Body of pancreas (tissue), 4 donors: ENCODE measurements at regions not wholly inside any gene's neighbourhood (a gene's known extent, or its start where the extent isn't known, plus 50 kb on each side); places are given as distances from the start of the nearest gene placed in this dataset.
"Not testable (repeated sequence)": the region's sequence is repeated elsewhere in the genome, so short reads cannot be mapped to it uniquely, and the experiment has no call there.

Source experiments
- ATAC-seq: fragments of 150-250 bp; one replicate; pipeline ENCODE4 v1.9.1; 2016
- DNase-seq, 4 donors: peaks; one replicate each; pipeline ENCODE4 v3.0.0-alpha.2; 2019
- H3K27ac ChIP-seq, 4 donors: fragments of 200-600 bp; sonication (generic); 1 replicate in 3 of 4; 2 replicates in 1 of 4; pipeline versions ENCODE4 v1.5.1 to v1.6.1; 2016 to 2019; ENCODE audit warnings: mild to moderate bottlenecking in 1 of 4, mixed read lengths in 1 of 4, moderate library complexity in 1 of 4
- H3K27me3 ChIP-seq, 2 donors: fragments of 200-600 bp; sonication (generic); one replicate each; pipeline ENCODE4 v1.6.0; 2016; ENCODE audit warnings: mild to moderate bottlenecking in 1 of 2
- H3K36me3 ChIP-seq, 2 donors: fragments of 200-600 bp; sonication (generic); replicated peaks in 1 of 2; 2 replicates each; pipeline ENCODE4 v1.5.1; 2016; ENCODE audit warnings: low read depth in 2 of 2; ENCODE audit not compliant: insufficient read depth in 1 of 2
- H3K4me1 ChIP-seq: fragments of 200-600 bp; sonication (generic); one replicate; pipeline ENCODE4 v1.6.0; 2016
- H3K4me3 ChIP-seq, 2 donors: fragments of 200-600 bp; sonication (generic); 1 replicate in 1 of 2; 2 replicates in 1 of 2; pipeline ENCODE4 v1.5.1; 2016 to 2019
- H3K9me3 ChIP-seq, 3 donors: fragments of 200-600 bp; sonication (generic); 1 replicate in 2 of 3; 2 replicates in 1 of 3; pipeline ENCODE4 v1.5.1; 2016
- CTCF ChIP-seq, 7 experiments: fragments of 450-650 bp in 4 of 7; fragments of 200-600 bp in 3 of 7; sonication (generic) in 3 of 7; IDR thresholded peaks; one replicate each; pipeline ENCODE4 v1.5.1; 2016 to 2019; ENCODE audit warnings: antibody characterized with exemption in 7 of 7
- POLR2A ChIP-seq, 3 donors: fragments of 450-650 bp; IDR thresholded peaks; one replicate each; pipeline ENCODE4 v1.6.1; 2016; ENCODE audit warnings: antibody characterized with exemption in 3 of 3, mild to moderate bottlenecking in 2 of 3
- WGBS, 2 donors: methylation state at CpG; one replicate each; pipeline ENCODE4 v1.1.5; 2017; 5-methylcytosine and 5-hydroxymethylcytosine counted together
- intact Hi-C: fragments of 100-400 bp; cut with DNase I; formaldehyde crosslinking; loops from one replicate; pipeline ENCODE4 v1.15.1; 2023

DNA sequence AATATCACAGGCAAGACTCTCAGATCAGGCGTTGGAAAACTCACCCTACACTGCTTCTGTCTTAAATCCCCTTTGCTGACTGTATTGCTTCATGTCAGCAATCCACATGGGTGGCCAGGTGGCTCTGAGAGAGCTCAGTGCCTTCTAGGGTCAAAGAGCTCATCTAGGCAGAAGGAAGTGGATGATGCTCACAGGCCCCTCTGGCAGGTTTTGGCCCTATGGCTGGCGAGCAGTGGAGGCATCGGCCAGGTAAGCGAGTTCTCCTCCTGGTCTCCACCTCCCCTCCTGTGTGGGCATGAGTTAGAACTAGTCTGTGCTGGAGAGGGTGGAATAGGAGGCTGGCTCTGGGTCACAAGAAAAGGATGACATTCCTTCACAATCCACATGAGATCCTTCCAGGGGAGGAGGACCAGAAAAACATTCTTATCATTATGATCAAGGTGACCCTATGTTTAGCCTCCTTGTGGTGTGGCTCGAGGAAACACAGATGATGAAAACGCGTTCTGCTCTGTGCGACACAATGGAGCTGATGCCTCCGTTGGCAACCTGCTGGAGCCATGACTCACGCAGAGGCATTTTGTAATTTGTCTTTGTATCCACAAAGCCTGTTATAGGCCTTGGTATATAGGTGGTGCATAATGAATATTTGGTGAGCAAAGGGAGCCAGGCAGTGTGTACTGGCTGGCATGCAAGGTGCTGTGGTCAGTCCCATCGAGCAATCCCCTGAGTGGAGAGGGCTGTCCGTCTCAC, 264.6 kb upstream of the RAB4A start:
- no peaks in the 10 kb centered on the region for H3K36me3 ChIP-seq
- ATAC-seq (no peak), DNase-seq (no peak)
- H3K4me3 ChIP-seq: no peak overlapping the region
- no peaks in the 10 kb centered on the region for H3K27me3 ChIP-seq
- H3K9me3 ChIP-seq: no peaks in the 10 kb centered on the region
- TF ChIP-seq POLR2A (IDR thresholded peaks at IDR 0.05) (no peak), CTCF (IDR thresholded peaks at IDR 0.05) (no peak)
- H3K4me1 ChIP-seq: no peaks in the 10 kb centered on the region
- no peak overlapping the region for H3K27ac ChIP-seq
- 90 to 96% methylated on average over 11 to 12 of the region's 12 CpGs for WGBS, 2 donors
- intact Hi-C loops: no loop called here

GRCh38 chr1:229007167-229007566, 263.7 kb upstream of the RAB4A start:
- intact Hi-C loops: no loop called here
- Histone ChIP-seq H3K27me3 (no peaks in the 10 kb centered on the region), H3K36me3 (no peaks in the 10 kb centered on the region), H3K4me3 (no peak overlapping the region), H3K27ac (no peak overlapping the region), H3K9me3 (no peaks in the 10 kb centered on the region), H3K4me1 (no peaks in the 10 kb centered on the region)
- DNase-seq (no peak), ATAC-seq (no peak)
- no peak for TF ChIP-seq POLR2A (IDR thresholded peaks at IDR 0.05)
- no peak for TF ChIP-seq CTCF (IDR thresholded peaks at IDR 0.05)
- WGBS, 2 donors: 91 to 94% methylated on average over 7 of the region's 7 CpGs

DNA sequence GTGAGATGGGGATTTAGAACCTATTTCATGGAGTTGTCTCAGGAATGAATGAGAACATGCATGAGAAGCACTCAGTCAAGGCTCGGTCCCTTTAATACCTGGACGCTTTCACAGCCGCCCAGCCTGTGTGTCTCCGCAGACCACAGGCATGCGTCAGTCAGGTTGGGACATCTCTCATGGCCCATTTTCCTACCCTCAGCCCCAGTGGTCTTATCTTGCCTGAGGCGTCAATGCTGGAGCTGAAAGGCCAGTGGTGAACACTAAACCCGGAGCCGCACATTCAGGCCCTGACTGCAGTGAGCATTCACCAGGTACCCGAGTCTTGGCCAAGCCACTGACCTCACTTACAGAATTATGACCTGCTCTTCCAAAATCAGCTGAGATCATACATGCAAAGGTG, 263.2 kb upstream of the RAB4A start:
- Histone ChIP-seq H3K4me3 (no peak overlapping the region), H3K27ac (no peak overlapping the region), H3K27me3 (no peaks in the 10 kb centered on the region), H3K9me3 (no peaks in the 10 kb centered on the region), H3K36me3 (no peaks in the 10 kb centered on the region), H3K4me1 (no peaks in the 10 kb centered on the region)
- intact Hi-C loops: no loop called here
- TF ChIP-seq POLR2A (IDR thresholded peaks at IDR 0.05): no peak
- TF ChIP-seq CTCF (IDR thresholded peaks at IDR 0.05): no peak
- DNase-seq (no peak), ATAC-seq (no peak)
- 93 to 97% methylated on average over 9 of the region's 9 CpGs for WGBS, 2 donors

DNA sequence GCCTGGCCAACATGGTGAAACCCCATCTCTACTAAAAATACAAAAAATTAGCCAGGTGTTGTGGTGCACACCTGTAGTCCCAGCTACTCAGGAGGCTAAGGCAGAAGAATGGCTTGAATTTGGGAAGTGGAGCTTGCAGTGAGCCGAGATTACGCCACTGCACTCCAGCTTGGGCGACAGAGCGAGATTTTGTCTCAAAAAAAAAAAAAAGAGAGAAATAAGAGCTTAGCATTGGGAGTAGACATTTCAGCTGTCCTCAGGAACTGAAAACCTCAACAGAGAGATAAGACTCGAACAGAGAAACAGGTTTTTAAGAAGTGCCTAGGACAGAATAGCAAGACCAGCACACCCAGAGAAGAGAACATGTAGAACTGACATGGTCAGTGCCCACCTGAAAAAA, 262.6 kb upstream of the RAB4A start:
- H3K9me3 ChIP-seq, H3K27ac ChIP-seq, H3K4me1 ChIP-seq, H3K36me3 ChIP-seq, intact Hi-C loops, DNase-seq, ATAC-seq, H3K4me3 ChIP-seq, H3K27me3 ChIP-seq: not testable (repeated sequence)
- 64% methylated on average over 5 of the region's 5 CpGs for WGBS, 2 donors

GRCh38 chr1:229011022-229011421, 259.9 kb upstream of the RAB4A start:
- 81 to 86% methylated on average over 2 of the region's 2 CpGs for WGBS, 2 donors
- no peak for TF ChIP-seq CTCF (IDR thresholded peaks at IDR 0.05)
- no peak for TF ChIP-seq POLR2A (IDR thresholded peaks at IDR 0.05)
- intact Hi-C loops: no loop called here
- H3K9me3 ChIP-seq: no peaks in the 10 kb centered on the region
- no peak overlapping the region for H3K4me3 ChIP-seq
- H3K27ac ChIP-seq: no peak overlapping the region
- DNase-seq: no peak
- H3K27me3 ChIP-seq: no peaks in the 10 kb centered on the region
- H3K36me3 ChIP-seq: no peaks in the 10 kb centered on the region
- ATAC-seq: no peak
- H3K4me1 ChIP-seq: no peaks in the 10 kb centered on the region
